HUDEP-2 (cell line): ENCODE measurements at regions not wholly inside any gene's neighbourhood (a gene's known extent, or its start where the extent isn't known, plus 50 kb on each side); places are given as distances from the start of the nearest gene placed in this dataset.

Source experiments
- DNase-seq, 76 experiments: peaks; one replicate each; lab custom pipeline; 2025; ENCODE audit not compliant: unreplicated experiment in 76 of 76; lab: John Stamatoyannopoulos, UW

- DNase-seq = no peak
Measured at GRCh38 chr3:72298201-72299152, 513.5 kb upstream of the PROK2 start.

GRCh38 chr3:72297481-72297880 is 512.5 kb upstream of the PROK2 start:
- no peak for DNase-seq

GRCh38 chr3:72296477-72297111 is 511.6 kb upstream of the PROK2 start:
- DNase-seq = no peak

- DNase-seq = no peak
Measured at GRCh38 chr3:72295962-72296450, 511.1 kb upstream of the PROK2 start.

GRCh38 chr3:72295276-72295961 is 510.5 kb upstream of the PROK2 start:
- DNase-seq = no peak

DNA sequence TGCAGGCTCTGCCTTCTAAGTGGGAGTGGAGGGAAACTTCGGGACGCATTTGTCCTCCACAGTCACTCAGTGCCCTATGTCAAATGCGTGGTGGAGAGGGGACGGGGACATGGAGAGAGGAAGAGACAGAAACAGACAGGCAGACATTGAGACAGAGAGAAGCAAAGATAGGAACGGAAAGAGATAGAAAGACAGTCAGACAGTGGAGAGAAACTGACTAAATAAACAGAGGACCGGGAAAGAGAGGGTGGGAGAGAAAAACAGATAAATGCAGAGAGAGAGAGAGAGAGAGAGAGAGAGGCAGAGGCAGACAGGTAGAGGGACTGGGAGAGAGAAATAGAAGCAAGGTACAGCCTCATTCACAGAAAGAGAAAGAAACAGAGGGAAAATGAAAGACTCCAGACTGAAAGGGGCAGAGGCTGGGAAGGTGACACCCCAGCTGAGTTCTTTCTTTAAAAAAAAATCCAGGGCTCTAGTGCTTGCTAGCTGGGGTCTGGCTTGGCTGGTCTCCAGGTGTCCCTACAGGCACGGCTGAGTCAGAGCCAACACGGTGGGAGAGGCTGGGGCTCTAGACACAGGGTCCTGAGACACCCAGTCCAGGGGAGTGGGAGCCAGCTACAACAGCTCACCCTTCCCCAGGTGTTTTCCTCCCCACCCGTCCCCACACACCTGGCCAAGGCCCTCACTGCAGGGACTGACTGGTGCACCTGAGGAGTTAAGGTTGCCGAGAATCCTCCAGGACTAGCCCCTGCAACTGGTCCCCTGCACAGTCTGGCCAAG is 506.1 kb upstream of the PROK2 start:
- DNase-seq = peak in 3 of 76 experiments; percentile 5 to 16 (median 6)

GRCh38 chr3:72289692-72290071 is 504.7 kb upstream of the PROK2 start:
- DNase-seq = peak in 29 of 76 experiments; percentile 36 to 84 (median 54)

GRCh38 chr3:72288955-72289691 is 504.2 kb upstream of the PROK2 start:
- DNase-seq = peak; percentile 47 to 98 (median 94)

DNA sequence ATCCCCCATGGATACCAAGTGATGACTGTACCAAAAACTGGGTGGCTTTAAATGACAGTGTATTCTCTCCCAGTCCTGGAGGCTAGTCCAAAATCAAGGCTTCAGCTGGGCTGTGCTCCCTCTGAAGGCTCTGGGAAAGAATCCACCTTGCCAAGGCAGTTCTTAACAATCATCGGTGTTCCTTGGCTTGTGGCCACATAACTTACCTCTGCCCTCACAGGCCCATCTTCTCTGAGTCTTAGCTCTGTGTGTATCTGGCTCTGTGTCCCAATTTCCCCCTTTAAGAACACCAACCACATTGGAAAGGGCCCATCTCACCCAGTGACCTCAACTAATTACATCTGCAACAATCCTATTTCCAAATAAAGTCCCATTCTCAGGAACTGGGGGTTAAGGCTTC is 503.0 kb upstream of the PROK2 start:
- DNase-seq = no peak

- DNase-seq = no peak
Measured at GRCh38 chr3:72285502-72285901, 500.6 kb upstream of the PROK2 start.

- no peak for DNase-seq
Measured at GRCh38 chr3:72284471-72284870, 499.5 kb upstream of the PROK2 start.

GRCh38 chr3:72282918-72283317 is 498.0 kb upstream of the PROK2 start:
- DNase-seq = no peak

DNA sequence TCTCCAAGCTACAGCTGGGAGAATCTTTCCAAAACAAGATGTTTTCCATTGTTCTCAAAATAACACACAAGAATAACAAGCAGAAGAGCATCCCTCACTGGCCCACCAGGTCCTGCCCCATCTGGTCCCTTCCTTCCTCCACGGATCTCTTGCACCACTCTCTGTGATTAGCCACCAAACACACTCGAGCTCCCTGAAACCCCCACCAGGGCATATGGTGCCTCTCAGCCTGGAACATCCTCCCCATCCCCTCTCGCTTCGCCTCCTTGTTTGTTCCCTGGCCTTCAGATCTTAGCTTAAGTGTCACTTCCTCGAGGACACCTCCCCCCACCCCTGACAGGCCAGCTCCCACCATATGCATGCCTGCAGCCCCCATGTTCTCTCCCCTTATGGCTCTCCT is 496.6 kb upstream of the PROK2 start:
- no peak for DNase-seq

- DNase-seq = peak in 1 of 76 experiments; percentile 11
Measured at GRCh38 chr3:72280876-72281275, 495.9 kb upstream of the PROK2 start.

GRCh38 chr3:72279631-72280041 is 494.7 kb upstream of the PROK2 start:
- DNase-seq = no peak

GRCh38 chr3:72279068-72279604 is 494.2 kb upstream of the PROK2 start:
- no peak for DNase-seq

DNA sequence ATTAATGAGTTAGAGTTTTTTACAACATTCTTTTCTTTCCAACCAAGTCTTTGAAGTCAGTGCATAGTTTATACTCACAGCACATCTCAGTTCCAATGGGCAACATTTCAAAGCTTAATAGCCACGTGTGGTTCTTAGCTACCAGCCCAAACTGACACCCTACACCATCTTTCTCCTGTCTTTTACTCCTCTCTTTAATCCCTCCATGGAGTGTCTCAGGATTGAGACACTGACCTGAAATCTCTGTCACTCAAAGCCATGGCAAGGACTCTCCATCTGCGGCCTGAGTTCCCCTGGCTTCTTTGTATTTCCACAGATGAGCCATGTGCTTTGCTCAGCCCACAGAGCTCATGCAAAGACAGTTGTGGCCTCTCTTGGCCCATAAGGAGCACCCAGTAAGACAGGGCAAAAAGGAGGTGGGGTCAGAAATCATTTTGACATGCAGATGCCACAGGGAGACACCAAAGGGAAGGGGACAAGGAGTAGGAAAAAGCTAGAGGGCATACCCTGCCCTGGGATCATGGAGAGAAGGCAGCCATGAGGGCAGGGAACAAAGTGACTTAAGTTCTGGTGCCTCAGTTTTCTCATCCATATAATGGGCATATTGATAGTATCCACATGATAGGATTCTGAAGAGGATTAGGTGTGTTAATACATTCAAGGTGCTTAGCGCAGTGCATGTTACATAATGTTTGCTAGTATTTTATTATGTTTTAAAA is 493.6 kb upstream of the PROK2 start:
- DNase-seq = no peak

- DNase-seq = no peak
Measured at GRCh38 chr3:72277710-72278109, 492.8 kb upstream of the PROK2 start.

DNA sequence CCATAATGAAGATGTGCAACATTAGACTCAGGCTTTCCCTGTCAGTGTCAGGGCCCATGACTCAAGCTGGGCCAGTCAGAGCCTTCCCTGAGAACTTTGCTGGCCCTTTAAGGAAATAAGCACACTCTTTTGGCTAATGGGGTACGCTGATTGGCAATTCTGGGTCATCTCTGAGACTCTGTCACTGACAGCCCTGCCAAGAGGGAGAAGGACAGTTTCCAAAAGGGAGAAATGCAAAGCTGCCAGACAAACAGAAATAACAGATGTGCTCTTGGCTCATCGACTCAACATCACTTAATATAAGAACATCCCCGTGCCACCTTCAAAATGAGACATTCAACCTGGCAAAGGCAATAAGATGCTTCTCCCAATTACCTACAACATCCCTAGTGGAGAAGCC is 491.9 kb upstream of the PROK2 start:
- no peak for DNase-seq
